ENCODE measurements at regions not wholly inside any gene's neighbourhood (a gene's known extent, or its start where the extent isn't known, plus 50 kb on each side); places are given as distances from the start of the nearest gene placed in this dataset.

- Histone ChIP-seq H4K20me1 (no peaks in the 10 kb centered on the region), H3K4me3 (no peak overlapping the region), H3K9me3 (no peaks in the 10 kb centered on the region), H3K27me3 (no peaks in the 10 kb centered on the region), H3K9ac (no peak overlapping the region), H3K4me2 (no peak overlapping the region), H3K27ac (no peak overlapping the region), H3K4me1 (peaks cover 10% of the 10 kb centered on the region), H3K36me3 (no peaks in the 10 kb centered on the region)
- no peak for TF ChIP-seq Cebpa-rat (IDR thresholded peaks at IDR 0.05)
These were observed 69.5 kb downstream of the ACTBL2 start for GRCh38 chr5:57413145-57413544.

- no peaks in the 10 kb centered on the region for H4K20me1 ChIP-seq
- H3K27me3 ChIP-seq, result no peaks in the 10 kb centered on the region
- H3K27ac ChIP-seq, result no peak overlapping the region
- no peak overlapping the region for H3K4me2 ChIP-seq
- no peak overlapping the region for H3K4me3 ChIP-seq
- H3K36me3 ChIP-seq, result no peaks in the 10 kb centered on the region
- peaks cover 10% of the 10 kb centered on the region for H3K4me1 ChIP-seq
- no peak for TF ChIP-seq Cebpa-rat (IDR thresholded peaks at IDR 0.05)
- H3K9me3 ChIP-seq, result no peaks in the 10 kb centered on the region
- no peak overlapping the region for H3K9ac ChIP-seq
These were observed 69.9 kb downstream of the ACTBL2 start for GRCh38 chr5:57412680-57413079.

DNA sequence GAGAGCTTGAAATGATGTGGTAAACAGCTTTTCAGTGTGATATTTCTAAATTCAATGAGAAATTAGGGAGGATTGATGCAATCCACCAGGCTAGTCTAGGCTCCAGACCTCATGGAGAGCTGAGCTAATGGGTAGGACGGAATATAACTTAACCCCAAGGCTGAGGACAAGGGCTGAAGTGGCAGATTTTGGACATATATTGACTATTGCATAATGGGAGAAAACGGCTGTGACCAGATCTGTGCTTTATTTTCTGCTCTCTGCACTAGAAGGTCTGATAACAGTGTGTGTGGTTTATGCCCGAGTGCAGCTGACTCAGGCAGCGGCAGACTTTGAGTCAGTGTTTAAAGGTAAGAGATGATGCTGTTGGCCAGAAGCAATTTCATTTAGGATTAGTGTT, 70.6 kb downstream of the ACTBL2 start:
- H4K20me1 ChIP-seq, result no peaks in the 10 kb centered on the region
- no peak overlapping the region for H3K9ac ChIP-seq
- no peak overlapping the region for H3K27ac ChIP-seq
- no peak overlapping the region for H3K4me3 ChIP-seq
- peaks cover 10% of the 10 kb centered on the region for H3K4me1 ChIP-seq
- TF ChIP-seq Cebpa-rat (IDR thresholded peaks at IDR 0.05), result no peak
- no peaks in the 10 kb centered on the region for H3K27me3 ChIP-seq
- H3K36me3 ChIP-seq, result no peaks in the 10 kb centered on the region
- no peaks in the 10 kb centered on the region for H3K9me3 ChIP-seq
- H3K4me2 ChIP-seq, result no peak overlapping the region

- Histone ChIP-seq H3K9me3 (no peaks in the 10 kb centered on the region), H3K4me2 (no peak overlapping the region), H3K9ac (no peak overlapping the region), H3K4me1 (peaks cover 19% of the 10 kb centered on the region), H3K27me3 (no peaks in the 10 kb centered on the region), H3K27ac (no peak overlapping the region), H3K36me3 (no peaks in the 10 kb centered on the region), H3K4me3 (no peak overlapping the region), H4K20me1 (no peaks in the 10 kb centered on the region)
- no peak for TF ChIP-seq Cebpa-rat (IDR thresholded peaks at IDR 0.05)
These were observed 72.0 kb downstream of the ACTBL2 start for GRCh38 chr5:57410374-57411320.

DNA sequence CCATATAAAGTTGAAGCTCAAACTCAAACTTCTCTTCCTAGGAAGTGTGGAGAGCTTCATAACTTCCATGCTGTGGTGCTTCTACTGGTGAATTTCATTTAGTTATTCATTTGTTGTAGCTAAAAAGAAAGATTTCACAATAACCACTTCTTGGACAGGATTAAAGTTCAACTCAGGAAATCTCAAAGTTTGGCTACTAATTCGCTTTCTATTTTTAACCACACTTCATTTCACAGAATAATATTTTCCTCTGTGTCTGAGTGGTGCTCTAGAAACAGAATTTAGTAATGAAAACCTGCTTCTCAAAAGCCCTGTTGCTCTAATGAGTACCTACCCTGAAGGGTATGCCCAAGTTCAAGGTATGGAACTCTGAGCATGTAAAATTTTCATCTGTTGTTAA, 73.9 kb downstream of the ACTBL2 start:
- Histone ChIP-seq H3K9me3 (no peaks in the 10 kb centered on the region), H3K4me2 (peak overlapping the region; percentile 18), H3K27me3 (no peaks in the 10 kb centered on the region), H3K36me3 (no peaks in the 10 kb centered on the region), H4K20me1 (no peaks in the 10 kb centered on the region), H3K9ac (no peak overlapping the region), H3K4me3 (no peak overlapping the region), H3K4me1 (peaks cover 22% of the 10 kb centered on the region), H3K27ac (no peak overlapping the region)
- TF ChIP-seq Cebpa-rat (IDR thresholded peaks at IDR 0.05), result no peak

DNA sequence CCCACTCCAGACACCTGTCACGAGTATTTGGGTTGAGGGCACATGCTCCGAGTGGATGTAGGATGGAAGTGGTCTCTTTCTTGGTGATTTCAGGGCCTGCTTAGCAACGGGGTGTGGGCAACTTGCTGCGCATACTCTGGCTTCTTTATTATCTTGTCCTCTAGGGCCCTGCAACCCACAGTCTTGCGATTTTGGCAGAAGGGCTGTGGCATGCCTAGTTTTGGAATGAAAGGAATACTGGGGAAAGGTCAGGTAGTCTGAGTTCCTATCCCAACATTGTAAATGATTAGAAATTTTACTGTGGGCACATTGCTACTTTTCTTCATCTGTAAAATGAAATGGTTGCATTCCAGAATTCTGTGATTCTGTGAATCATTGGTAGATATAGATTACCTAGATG, 74.3 kb downstream of the ACTBL2 start:
- no peak overlapping the region for H3K9ac ChIP-seq
- no peak for TF ChIP-seq Cebpa-rat (IDR thresholded peaks at IDR 0.05)
- H3K36me3 ChIP-seq, result no peaks in the 10 kb centered on the region
- H3K4me3 ChIP-seq, result no peak overlapping the region
- no peaks in the 10 kb centered on the region for H3K9me3 ChIP-seq
- no peaks in the 10 kb centered on the region for H3K27me3 ChIP-seq
- H3K27ac ChIP-seq, result no peak overlapping the region
- no peaks in the 10 kb centered on the region for H4K20me1 ChIP-seq
- H3K4me1 ChIP-seq, result peaks cover 22% of the 10 kb centered on the region
- H3K4me2 ChIP-seq, result peak overlapping the region; percentile 18; the same call in 1 of the 2 replicates

DNA sequence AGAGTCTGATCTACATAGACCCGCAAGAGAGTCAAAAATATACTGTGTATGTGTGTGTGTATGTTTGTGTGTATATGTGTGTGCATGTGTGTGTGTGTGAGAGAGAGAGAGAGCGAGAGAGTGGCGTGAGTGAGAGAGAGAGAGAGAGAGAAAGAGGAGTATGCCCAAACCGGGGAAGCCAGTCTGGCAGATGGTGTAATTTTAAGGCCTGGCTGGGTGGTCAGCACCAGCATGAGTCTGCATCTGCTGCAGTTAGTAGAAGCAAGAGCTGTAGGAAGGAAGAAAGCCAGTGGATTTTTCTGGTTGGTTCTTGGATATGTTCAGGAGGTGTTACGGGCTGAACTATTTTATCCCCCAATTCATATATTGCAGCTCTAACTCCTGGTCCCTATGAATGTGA, 75.2 kb downstream of the ACTBL2 start:
- H3K9ac ChIP-seq, result no peak overlapping the region
- H3K27me3 ChIP-seq, result no peaks in the 10 kb centered on the region
- H3K27ac ChIP-seq, result no peak overlapping the region
- H4K20me1 ChIP-seq, result no peaks in the 10 kb centered on the region
- H3K9me3 ChIP-seq, result no peaks in the 10 kb centered on the region
- TF ChIP-seq Cebpa-rat (IDR thresholded peaks at IDR 0.05), result no peak
- no peak overlapping the region for H3K4me3 ChIP-seq
- H3K4me2 ChIP-seq, result no peak overlapping the region
- H3K36me3 ChIP-seq, result no peaks in the 10 kb centered on the region
- H3K4me1 ChIP-seq, result peaks cover 22% of the 10 kb centered on the region

DNA sequence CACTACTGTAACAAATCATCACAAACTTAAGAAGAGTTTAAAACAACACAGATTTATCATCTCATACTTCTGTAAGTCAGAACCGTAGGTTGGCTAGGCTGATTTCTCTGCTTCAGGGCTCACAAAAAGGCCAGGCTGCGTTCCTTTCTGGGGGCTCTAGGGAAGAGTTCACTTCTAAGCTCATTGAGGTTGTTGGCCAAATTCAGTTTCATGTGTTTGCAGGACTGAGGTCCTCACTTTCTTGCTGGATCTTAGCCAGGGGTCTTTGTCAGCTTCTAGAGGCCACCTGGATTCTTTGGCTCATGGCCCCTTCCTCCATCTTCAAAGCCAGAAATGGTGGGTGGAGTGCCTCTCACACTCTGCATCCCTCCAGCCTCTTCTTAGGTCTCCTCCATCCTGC, 76.0 kb downstream of the ACTBL2 start:
- Histone ChIP-seq H3K4me3 (no peak overlapping the region), H3K9me3 (no peaks in the 10 kb centered on the region), H3K9ac (no peak overlapping the region), H3K4me2 (no peak overlapping the region), H3K27me3 (no peaks in the 10 kb centered on the region), H3K4me1 (peaks cover 22% of the 10 kb centered on the region), H3K27ac (no peak overlapping the region), H4K20me1 (no peaks in the 10 kb centered on the region), H3K36me3 (no peaks in the 10 kb centered on the region)
- no peak for TF ChIP-seq Cebpa-rat (IDR thresholded peaks at IDR 0.05)

GRCh38 chr5:57405984-57406383, 76.6 kb downstream of the ACTBL2 start:
- Histone ChIP-seq H3K9me3 (no peaks in the 10 kb centered on the region), H3K36me3 (no peaks in the 10 kb centered on the region), H3K27ac (no peak overlapping the region), H3K4me3 (no peak overlapping the region), H3K4me1 (peaks cover 22% of the 10 kb centered on the region), H3K9ac (no peak overlapping the region), H3K4me2 (peak overlapping the region; percentile 42), H3K27me3 (no peaks in the 10 kb centered on the region), H4K20me1 (no peaks in the 10 kb centered on the region)
- TF ChIP-seq Cebpa-rat (IDR thresholded peaks at IDR 0.05), result no peak

DNA sequence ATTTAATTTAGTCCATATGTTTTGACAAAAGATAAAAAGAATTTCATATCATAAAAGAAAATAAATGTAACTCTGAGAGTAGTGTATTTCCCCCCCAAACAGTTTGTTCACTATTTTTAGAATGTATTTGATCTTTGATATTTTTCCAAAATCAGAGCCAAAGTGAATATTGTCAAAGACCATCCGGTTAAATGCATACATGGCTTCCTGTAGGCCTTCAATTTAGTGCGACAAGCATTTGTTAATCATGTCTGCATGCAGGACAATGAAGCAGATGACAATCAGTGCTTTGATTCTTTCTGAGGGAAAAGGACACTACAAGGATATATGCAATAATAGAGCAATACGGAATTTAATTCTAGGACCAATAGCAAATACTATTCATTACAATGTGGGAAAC, 79.8 kb downstream of the ACTBL2 start:
- Histone ChIP-seq H3K9ac (no peak overlapping the region), H3K4me1 (peaks cover 11% of the 10 kb centered on the region), H3K9me3 (no peaks in the 10 kb centered on the region), H4K20me1 (no peaks in the 10 kb centered on the region), H3K4me3 (no peak overlapping the region), H3K4me2 (no peak overlapping the region), H3K27ac (no peak overlapping the region), H3K27me3 (no peaks in the 10 kb centered on the region), H3K36me3 (no peaks in the 10 kb centered on the region)
- TF ChIP-seq Cebpa-rat (IDR thresholded peaks at IDR 0.05), result no peak
